ENCODE measurements at regions not wholly inside any gene's neighbourhood (a gene's known extent, or its start where the extent isn't known, plus 50 kb on each side); places are given as distances from the start of the nearest gene placed in this dataset.

DNA sequence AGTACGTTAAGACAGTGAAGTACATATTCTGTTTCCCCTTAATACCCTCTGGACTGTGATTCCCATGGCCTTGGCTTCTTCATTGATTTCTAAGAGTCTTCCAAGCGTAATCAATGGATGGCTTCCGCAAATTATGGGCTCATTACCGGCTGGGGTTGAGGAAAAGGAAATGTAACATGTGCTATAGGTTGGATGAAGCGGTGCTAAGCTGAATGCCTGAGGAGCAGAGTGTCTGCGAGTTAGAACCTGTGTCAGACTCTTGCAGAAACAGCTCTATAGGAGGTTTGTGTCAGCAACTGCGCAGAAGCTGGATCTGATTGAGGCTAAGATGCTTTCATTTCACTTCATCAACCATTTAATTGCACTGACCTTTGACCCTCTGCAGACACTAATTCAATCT lies 114.3 kb upstream of the CDH18 start:
- Histone ChIP-seq H3K27me3 (ENCODE audit: control insufficient read depth in 3 of 3, insufficient read depth in 3 of 3, low read length in 2 of 3) (no peaks in the 10 kb centered on the region), H3K9me3 (ENCODE audit: control insufficient read depth in 4 of 4, insufficient read depth in 3 of 4, low read length in 3 of 4) (no peaks in the 10 kb centered on the region), H3K4me1 (ENCODE audit: control insufficient read depth in 5 of 5, insufficient read depth in 5 of 5, low read length in 5 of 5) (peaks cover 0 to 6% (median 0%) of the 10 kb centered on the region in 5 donors), H3K36me3 (ENCODE audit: control insufficient read depth in 4 of 4, insufficient read depth in 4 of 4, low read length in 4 of 4) (no peaks in the 10 kb centered on the region), H3K9ac (ENCODE audit: insufficient read depth in 1 of 2, low read length in 2 of 2) (no peak overlapping the region), H3K27ac (ENCODE audit: low read depth in 1 of 2, low read length in 1 of 2) (no peak overlapping the region), H3K4me3 (no peak overlapping the region)
- 80 to 83% methylated on average over 7 of the region's 7 CpGs for WGBS, 2 donors
- peak in 2 of 3 donors; percentile 4 to 21 for DNase-seq
- no peak for ATAC-seq (ENCODE audit: insufficient read depth, low FRiP score)
- TF ChIP-seq CTCF (IDR thresholded peaks at IDR 0.05; ENCODE audit: control extremely low read depth, extremely low read depth) = no peak

- no peak overlapping the region for H3K9ac ChIP-seq (ENCODE audit: insufficient read depth in 1 of 2, low read length in 2 of 2)
- no peaks in the 10 kb centered on the region for H3K27me3 ChIP-seq (ENCODE audit: control insufficient read depth in 3 of 3, insufficient read depth in 3 of 3, low read length in 2 of 3)
- H3K27ac ChIP-seq (ENCODE audit: low read depth in 1 of 2, low read length in 1 of 2) = no peak overlapping the region
- TF ChIP-seq CTCF (IDR thresholded peaks at IDR 0.05; ENCODE audit: control extremely low read depth, extremely low read depth) = no peak
- no peaks in the 10 kb centered on the region for H3K36me3 ChIP-seq (ENCODE audit: control insufficient read depth in 4 of 4, insufficient read depth in 4 of 4, low read length in 4 of 4)
- no peak overlapping the region for H3K4me3 ChIP-seq
- peaks cover 0 to 6% (median 0%) of the 10 kb centered on the region in 5 donors for H3K4me1 ChIP-seq (ENCODE audit: control insufficient read depth in 5 of 5, insufficient read depth in 5 of 5, low read length in 5 of 5)
- DNase-seq (no peak), ATAC-seq (ENCODE audit: insufficient read depth, low FRiP score) (no peak)
- no peaks in the 10 kb centered on the region for H3K9me3 ChIP-seq (ENCODE audit: control insufficient read depth in 4 of 4, insufficient read depth in 3 of 4, low read length in 3 of 4)
- WGBS, 2 donors = 77 to 87% methylated on average over 1 of the region's 1 CpG
Observed at GRCh38 chr5:20098694-20099093, 110.7 kb upstream of the CDH18 start.

- ATAC-seq (ENCODE audit: insufficient read depth, low FRiP score) (no peak), DNase-seq (peak; percentile 44 to 81 (median 47))
Observed at GRCh38 chr5:20088361-20088760, 100.4 kb upstream of the CDH18 start.

More at GRCh38 chr5:20088361-20088760, 100.4 kb upstream of the CDH18 start:
- Histone ChIP-seq H3K27me3 (ENCODE audit: control insufficient read depth in 3 of 3, insufficient read depth in 3 of 3, low read length in 2 of 3) (no peaks in the 10 kb centered on the region), H3K27ac (ENCODE audit: low read depth in 1 of 2, low read length in 1 of 2) (no peak overlapping the region), H3K9me3 (ENCODE audit: control insufficient read depth in 4 of 4, insufficient read depth in 3 of 4, low read length in 3 of 4) (no peaks in the 10 kb centered on the region), H3K4me3 (no peak overlapping the region), H3K4me1 (ENCODE audit: control insufficient read depth in 5 of 5, insufficient read depth in 5 of 5, low read length in 5 of 5) (no peaks in the 10 kb centered on the region), H3K9ac (ENCODE audit: insufficient read depth in 1 of 2, low read length in 2 of 2) (no peak overlapping the region), H3K36me3 (ENCODE audit: control insufficient read depth in 4 of 4, insufficient read depth in 4 of 4, low read length in 4 of 4) (no peaks in the 10 kb centered on the region)
- 73 to 78% methylated on average over 2 of the region's 2 CpGs for WGBS, 2 donors
- TF ChIP-seq CTCF (IDR thresholded peaks at IDR 0.05; ENCODE audit: control extremely low read depth, extremely low read depth) = no peak

Measured in lung (tissue), 11 donors.